AG09309 (cell line): ENCODE measurements at regions not wholly inside any gene's neighbourhood (a gene's known extent, or its start where the extent isn't known, plus 50 kb on each side); places are given as distances from the start of the nearest gene placed in this dataset.

Experiments
- DNase-seq: peaks from one replicate; pipeline ENCODE4 v3.0.0-alpha.2; 2010; ENCODE audit warnings: low read depth
- H3K4me3 ChIP-seq: 2 replicates; pipeline ENCODE4 v1.5.1; 2011; ENCODE audit warnings: mild to moderate bottlenecking, low read depth, low read length, moderate library complexity; ENCODE audit not compliant: control insufficient read depth
- CTCF ChIP-seq: IDR thresholded peaks from 2 replicates; pipeline ENCODE4 v1.5.1; 2011; ENCODE audit warnings: mild to moderate bottlenecking, low read depth, low read length, inconsistent platforms; ENCODE audit not compliant: insufficient read depth, control insufficient read depth; ENCODE audit errors: missing control alignments

- no peak for TF ChIP-seq CTCF
- DNase-seq: no peak
- no peak overlapping the region for H3K4me3 ChIP-seq
Measured at GRCh38 chr5:26791433-26791832, 247.0 kb downstream of the CDH9 start.

GRCh38 chr5:26791021-26791420, 247.4 kb downstream of the CDH9 start:
- no peak for TF ChIP-seq CTCF
- no peak overlapping the region for H3K4me3 ChIP-seq
- no peak for DNase-seq

DNA sequence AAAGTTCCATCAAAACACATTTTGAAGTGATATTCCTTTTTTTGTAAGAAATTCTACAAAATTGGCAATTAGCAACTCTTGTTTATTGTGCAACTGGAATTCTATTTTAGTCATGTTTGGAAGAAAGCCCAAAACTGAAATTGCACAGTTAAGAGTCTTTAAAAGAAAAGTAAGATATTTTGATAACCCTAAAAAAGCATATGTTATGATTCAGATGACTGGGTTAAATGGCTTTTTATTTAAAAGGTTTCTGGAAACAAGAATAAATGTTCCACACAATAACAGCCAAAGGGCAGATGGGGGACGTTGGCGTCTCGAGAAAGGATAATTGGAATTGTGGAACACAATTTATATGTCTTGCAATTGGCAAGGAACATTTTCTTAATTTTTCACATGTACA, 275.2 kb downstream of the CDH9 start:
- no peak for TF ChIP-seq CTCF
- no peak overlapping the region for H3K4me3 ChIP-seq
- DNase-seq: no peak

DNA sequence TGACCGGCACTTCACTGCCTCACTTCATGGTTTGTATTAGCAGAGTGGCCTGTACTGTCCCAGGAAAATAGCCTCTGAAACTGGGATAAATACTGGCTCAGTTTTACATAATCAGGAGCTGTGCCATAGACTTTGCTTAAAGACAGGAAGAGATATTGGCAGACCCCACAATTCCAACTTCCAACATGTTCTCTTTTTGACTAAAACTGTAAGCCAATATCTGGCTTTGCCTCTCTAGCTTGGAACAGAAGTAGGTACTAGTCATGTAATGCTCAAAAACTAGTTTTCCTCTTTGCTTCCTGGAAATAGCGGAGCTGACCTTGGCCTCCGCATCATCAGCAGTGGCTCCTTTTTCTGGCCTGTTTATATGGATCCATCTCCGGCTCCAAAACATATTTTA, 276.9 kb downstream of the CDH9 start:
- TF ChIP-seq CTCF: no peak
- no peak overlapping the region for H3K4me3 ChIP-seq
- no peak for DNase-seq

- TF ChIP-seq CTCF: no peak
- no peak for DNase-seq
- no peak overlapping the region for H3K4me3 ChIP-seq
Measured at GRCh38 chr5:26761045-26761444, 277.3 kb downstream of the CDH9 start.

GRCh38 chr5:26757941-26758340, 280.4 kb downstream of the CDH9 start:
- no peak for TF ChIP-seq CTCF
- DNase-seq: no peak
- H3K4me3 ChIP-seq: no peak overlapping the region

DNA sequence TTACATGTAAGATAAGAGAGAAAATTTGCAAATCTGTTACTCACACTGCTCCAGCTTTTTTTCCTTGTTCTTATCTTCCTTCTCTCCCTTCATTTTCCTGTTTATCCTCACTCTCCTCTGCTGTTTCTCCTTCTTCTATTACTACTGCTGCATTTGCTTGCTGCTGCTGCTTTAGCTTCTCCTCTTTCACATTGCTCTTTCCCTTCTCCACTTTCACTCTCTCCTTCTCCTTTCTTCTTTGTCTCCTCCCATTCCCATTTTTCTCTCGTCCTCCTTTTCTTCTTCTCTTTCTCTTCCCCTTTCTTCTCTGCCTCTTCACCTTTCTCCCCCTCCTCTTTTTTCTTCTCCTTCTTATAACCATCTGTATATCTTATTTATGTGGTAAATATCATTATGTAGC, 288.6 kb downstream of the CDH9 start:
- no peak for TF ChIP-seq CTCF
- DNase-seq: no peak

More for the DNA sequence above, 288.6 kb downstream of the CDH9 start:
- no peak overlapping the region for H3K4me3 ChIP-seq
